NCI-H128 (cell line): ENCODE measurements at regions not wholly inside any gene's neighbourhood (a gene's known extent, or its start where the extent isn't known, plus 50 kb on each side); places are given as distances from the start of the nearest gene placed in this dataset.
"Not testable (repeated sequence)": the region's sequence is repeated elsewhere in the genome, so short reads cannot be mapped to it uniquely, and the experiment has no call there.

ENCODE experiments used
- DNase-seq: peaks from one replicate; lab custom pipeline; 2025; ENCODE audit not compliant: unreplicated experiment; lab: John Stamatoyannopoulos, UW

- DNase-seq: no peak
Observed at GRCh38 chr3:180414157-180414556, 187.8 kb upstream of the TTC14 start.

DNA sequence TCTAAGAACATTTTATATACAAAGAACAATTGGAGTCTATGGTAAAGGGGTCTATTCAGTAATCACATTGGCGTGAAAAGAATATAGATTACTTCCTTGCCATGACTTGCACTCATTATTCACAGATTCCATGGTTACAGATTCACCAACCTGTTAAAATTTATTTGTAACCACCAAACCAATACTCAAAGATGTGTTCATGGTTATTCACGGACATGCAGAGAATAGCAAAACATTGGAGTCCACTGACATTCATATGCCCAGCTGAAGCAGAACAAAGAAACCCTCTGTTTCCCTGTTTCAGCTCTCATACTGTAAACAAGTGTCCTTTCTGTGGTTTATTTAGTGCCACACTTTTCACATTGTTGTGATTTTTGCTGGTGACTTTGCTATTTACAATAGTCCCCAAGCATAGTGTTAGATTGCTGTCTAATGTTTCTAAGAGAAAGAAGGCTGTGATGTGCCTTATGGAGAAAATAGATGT lies 185.8 kb upstream of the TTC14 start:
- no peak for DNase-seq

DNA sequence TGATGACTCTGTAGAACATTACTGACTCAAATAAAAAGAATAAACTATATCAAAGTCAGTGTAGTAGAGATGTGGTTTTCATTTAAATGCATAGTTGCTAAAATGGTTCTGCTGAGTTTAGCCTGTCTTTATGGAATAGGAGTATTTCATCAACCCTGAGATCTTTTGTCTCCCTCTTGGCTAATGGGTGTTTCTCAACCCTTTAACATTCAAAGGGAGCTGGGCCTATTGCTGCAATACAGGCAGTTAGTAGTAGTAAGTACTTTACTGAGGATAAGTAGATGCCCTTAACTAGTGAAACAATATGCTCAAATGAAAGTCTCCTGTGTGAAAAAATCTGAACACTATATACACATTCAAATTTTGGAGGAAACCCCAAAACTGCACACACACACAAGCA lies 184.7 kb upstream of the TTC14 start:
- DNase-seq: no peak

- DNase-seq: no peak
Observed at GRCh38 chr3:180420016-180420415, 181.9 kb upstream of the TTC14 start.

DNA sequence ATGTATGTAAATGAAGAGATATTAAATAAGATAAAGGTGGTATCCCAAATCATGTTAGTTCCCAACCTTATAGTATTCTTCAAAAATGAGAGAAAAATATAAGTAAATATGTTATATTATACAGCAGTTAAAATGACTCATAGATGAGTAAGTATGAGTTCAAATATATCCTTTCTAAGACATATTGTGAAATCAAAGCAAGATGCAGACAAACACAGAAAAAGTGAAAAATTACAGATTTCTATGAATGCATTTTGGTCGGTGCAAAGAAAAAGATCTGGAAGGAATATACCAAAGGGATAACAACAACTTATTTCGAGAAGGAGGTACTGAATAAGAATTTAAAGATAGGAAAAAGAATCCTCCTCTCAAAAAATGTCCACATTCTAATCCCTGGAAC lies 181.2 kb upstream of the TTC14 start:
- DNase-seq: no peak

GRCh38 chr3:180421221-180421620 lies 180.7 kb upstream of the TTC14 start:
- no peak for DNase-seq

- no peak for DNase-seq
Observed at GRCh38 chr3:180421721-180422120, 180.2 kb upstream of the TTC14 start.

DNA sequence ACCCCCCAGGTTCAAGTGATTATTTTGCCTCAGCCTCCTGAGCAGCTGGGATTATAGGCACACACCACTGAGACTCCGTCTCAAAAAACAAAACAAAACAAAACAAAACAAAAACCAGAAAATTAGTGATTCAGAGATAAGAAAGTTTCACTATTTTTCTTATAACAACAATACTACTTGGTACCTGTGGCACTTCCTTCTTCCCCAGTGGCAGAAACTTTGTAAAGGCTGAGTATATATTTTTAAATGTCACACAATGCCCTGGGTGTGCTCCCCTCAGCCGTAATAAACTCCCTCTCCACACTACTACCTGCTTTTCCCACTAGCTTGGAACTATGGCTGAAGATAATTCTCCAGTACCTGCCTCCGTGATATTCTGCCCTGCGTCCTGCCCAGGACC lies 177.7 kb upstream of the TTC14 start:
- not testable (repeated sequence) for DNase-seq

GRCh38 chr3:180430896-180431295 lies 171.1 kb upstream of the TTC14 start:
- no peak for DNase-seq

GRCh38 chr3:180433152-180433551 lies 168.8 kb upstream of the TTC14 start:
- no peak for DNase-seq

- DNase-seq: no peak
Observed at GRCh38 chr3:180447136-180447535, 154.8 kb upstream of the TTC14 start.

- not testable (repeated sequence) for DNase-seq
Observed at GRCh38 chr3:180448407-180448806, 153.6 kb upstream of the TTC14 start.

DNA sequence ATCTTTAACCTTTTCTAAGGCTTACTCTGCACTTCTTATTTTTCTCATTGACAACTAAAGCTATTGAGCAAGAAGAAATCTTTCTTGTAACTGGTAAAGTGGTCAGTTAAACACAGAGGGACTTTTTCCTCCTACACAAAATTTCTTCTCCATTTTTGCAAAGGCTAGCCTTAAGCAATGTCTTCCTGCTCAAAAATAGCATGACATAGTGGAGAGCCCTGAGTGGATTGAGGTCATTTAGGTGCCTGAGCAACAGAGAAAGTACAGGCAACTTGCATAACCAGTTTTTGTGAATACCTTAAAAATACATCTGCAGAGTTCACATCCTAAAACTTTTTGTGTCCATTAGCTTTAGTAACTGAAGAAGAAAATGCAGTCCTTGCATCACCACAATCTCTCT lies 144.7 kb upstream of the TTC14 start:
- no peak for DNase-seq

- DNase-seq: no peak
Observed at GRCh38 chr3:180466401-180467011, 135.5 kb upstream of the TTC14 start.

DNA sequence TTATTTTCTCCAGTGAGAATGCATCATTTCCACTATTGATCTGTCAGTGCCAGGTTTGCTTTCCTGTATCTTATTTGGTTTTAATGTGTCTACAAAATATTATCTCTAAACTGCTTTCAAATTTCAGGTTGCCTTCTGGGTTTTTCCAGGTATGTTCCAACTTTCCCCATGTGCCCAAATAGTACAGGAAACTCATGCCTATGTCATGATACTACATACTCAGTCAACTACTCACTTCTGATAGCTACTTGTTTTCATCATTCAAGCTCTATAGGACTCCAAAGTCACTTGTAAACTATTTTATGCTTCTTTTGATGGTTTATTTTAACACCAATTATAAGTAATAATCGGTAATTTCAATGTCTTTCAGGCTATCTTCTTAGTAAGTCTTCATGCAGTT lies 134.8 kb upstream of the TTC14 start:
- DNase-seq: no peak

DNA sequence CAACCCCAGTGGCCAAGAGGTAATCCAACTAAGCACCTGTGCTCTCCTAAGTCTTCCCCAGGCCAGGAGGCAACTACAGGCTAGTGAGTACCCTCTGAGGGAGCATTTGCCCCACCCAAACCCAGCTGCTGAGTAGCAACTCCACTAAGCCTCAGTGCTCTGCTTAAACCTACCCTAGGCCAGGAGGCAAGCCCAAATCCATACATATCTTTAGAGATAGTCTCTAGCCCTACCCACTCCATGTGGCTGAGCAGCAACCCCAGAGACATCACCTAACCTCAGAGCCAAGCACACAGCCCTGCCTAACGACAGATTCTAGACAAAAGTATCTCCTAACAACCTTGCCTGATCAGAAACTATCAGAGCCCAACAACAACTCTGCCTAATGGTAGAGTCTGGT lies 132.8 kb upstream of the TTC14 start:
- DNase-seq: no peak

DNA sequence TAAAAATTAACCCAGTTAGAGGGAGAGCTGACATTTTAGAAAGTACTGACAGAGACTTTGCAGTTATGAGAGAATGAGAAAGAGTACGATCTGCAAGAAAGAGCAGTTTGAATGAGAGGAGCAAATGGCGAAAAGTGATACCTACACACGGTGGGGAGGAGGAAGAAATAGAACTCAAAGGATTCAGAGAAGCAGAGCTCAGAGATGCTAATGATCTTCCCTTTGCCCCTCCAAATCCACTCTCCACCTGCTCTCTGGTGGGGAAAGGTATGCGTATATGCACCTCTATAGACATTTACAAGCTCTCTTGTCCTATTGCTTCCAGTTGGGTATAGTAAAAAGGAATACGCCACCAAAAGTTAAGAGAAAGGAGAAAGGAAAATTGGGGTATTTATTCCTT lies 123.3 kb upstream of the TTC14 start:
- no peak for DNase-seq

GRCh38 chr3:180492047-180492446 lies 109.9 kb upstream of the TTC14 start:
- DNase-seq: no peak

DNA sequence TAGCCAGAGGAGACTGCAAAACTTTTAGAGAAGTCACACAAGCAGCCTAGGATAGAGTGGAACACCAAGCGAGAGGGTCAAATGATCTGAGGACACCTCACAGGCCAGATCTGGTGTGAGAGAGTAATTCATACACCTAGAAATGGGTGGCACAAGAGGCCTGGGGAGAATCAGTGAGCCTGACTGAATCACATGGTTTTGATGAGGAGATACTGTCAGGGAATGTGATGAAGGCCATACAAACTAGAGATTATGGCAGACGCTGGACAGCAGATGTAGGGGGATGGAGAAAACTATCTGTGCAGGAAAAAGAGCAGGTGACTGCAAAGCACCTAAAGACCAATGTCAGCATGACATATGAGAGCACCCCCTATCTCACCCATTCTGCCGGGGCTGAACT lies 105.0 kb upstream of the TTC14 start:
- DNase-seq: no peak

DNA sequence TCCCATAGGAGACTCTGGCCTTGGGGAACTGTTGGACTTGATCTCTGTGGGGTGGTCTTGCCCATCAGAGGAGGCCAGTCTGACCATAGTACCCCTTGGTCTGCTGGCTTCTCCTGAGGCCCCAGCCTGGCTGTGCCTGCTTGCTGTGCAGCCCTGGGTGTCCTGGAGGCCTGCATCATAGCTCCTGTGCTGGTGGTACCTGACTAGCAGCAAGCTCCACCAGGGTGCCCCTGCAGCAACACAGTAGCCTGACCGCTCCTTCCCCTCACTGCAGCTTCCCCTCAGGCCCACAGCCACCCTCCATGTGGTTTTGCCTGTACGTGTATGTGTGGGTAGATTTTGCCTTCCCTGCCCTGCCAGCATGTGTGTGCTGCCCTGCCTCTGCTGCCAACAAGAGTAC lies 85.6 kb upstream of the TTC14 start:
- no peak for DNase-seq

- DNase-seq: no peak
Observed at GRCh38 chr3:180523040-180523439, 78.9 kb upstream of the TTC14 start.

- no peak for DNase-seq
Observed at GRCh38 chr3:180528843-180529242, 73.1 kb upstream of the TTC14 start.

DNA sequence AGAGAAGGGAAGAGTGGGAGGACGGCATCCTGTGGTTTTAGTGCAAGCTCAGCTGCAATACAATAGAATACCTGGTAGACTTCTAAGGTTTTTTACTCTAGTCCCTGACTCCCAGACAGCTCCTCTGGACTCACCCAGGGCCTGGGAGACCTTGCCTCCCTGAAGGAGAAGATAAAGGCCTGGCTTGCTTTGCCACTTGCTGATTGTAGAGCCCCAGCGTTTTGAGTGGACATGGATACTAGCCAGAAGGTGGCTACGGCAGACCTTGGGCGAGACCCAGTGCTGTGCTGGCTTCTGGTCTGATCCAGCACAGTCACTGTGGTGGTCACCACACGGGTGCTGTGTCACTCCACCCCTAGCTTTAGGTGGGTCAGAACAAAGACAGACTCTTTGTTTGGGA lies 72.2 kb upstream of the TTC14 start:
- DNase-seq: no peak

DNA sequence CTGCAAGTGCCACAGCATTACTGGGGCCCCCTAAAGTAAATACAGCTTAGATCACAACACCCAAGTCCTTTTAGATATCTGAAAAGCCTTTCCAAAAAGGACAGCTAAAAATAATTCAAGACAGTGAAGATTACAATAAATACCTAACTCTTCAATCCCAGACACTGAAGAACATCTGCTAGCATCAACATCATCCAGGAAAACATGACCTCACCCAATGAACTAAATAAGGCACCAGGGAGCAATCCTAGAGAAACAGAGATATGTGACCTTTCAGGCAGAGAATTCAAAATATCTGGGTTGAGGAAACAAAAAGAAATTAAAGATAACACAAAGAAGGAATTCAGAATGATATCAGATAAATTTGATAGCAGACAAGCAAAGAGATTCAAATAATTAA lies 71.7 kb upstream of the TTC14 start:
- DNase-seq: no peak
